HCT116 (cell line): ENCODE measurements at regions not wholly inside any gene's neighbourhood (a gene's known extent, or its start where the extent isn't known, plus 50 kb on each side); places are given as distances from the start of the nearest gene placed in this dataset.

ENCODE experiments used
- ATAC-seq: fragments of 200-7000 bp; cut with Tn5 transposase; 2 replicates; pipeline ENCODE4 v1.9.1; 2020; ENCODE audit warnings: mild to moderate bottlenecking, moderate library complexity
- BruUV-seq: library from RNA; stranded (reverse); fragments of 400-500 nt; replicated peaks from 2 replicates; lab custom pipeline; 2021; lab: Mats Ljungman, UMichigan
- CTCF ChIA-PET: fragments of 300-600 bp; sonication (Branson Sonifier 250); formaldehyde crosslinking; loops from one replicate; lab custom pipeline; 2021; ENCODE audit warnings: antibody characterized with exemption; lab: Charles Lee
- POLR2A ChIA-PET: fragments of 300-600, 350-600 bp; sonication (Branson Sonifier 250); formaldehyde crosslinking; loops from one replicate; lab custom pipeline; 2021; ENCODE audit warnings: antibody characterized with exemption; lab: Charles Lee
- RAD21 ChIA-PET, 2 experiments: fragments of 300-600 bp; sonication (Branson Sonifier 250); formaldehyde crosslinking; loops; one replicate each; lab custom pipeline; 2023; ENCODE audit warnings: low total read pairs in 2 of 2; ENCODE audit not compliant: uncharacterized antibody in 2 of 2, unreplicated experiment in 2 of 2, low non-redundant PET in 1 of 2; lab: Charles Lee
- DNase-seq: peaks from one replicate; pipeline ENCODE4 v3.0.0-alpha.2; 2010; ENCODE audit warnings: low read depth, low spot score
- H2AFZ ChIP-seq: fragments of 200-600 bp; shearing (Covaris generic), sonication (generic); 2 replicates; pipeline ENCODE4 v1.6.1; 2017; ENCODE audit warnings: low read depth, mixed run types, mixed read lengths, antibody characterized with exemption, low read length; ENCODE audit not compliant: poor library complexity, severe bottlenecking
- H3K27ac ChIP-seq: 2 replicates; pipeline ENCODE4 v1.5.1; 2012; ENCODE audit warnings: low read depth, low read length
- H3K27me3 ChIP-seq: fragments of 200-600 bp; sonication (generic); 2 replicates; pipeline ENCODE4 v1.6.1; 2016; ENCODE audit warnings: mixed run types, low read length, mixed read lengths; ENCODE audit not compliant: insufficient read depth
- H3K36me3 ChIP-seq, 2 experiments: fragments of 200-500 bp in 1 of 2; fragments of 200-600 bp in 1 of 2; sonication (Bioruptor generic) in 1 of 2; sonication (generic) in 1 of 2; 2 replicates each; pipeline versions ENCODE4 v1.5.1 to v1.6.1; 2014 to 2016; ENCODE audit warnings: low read length in 2 of 2, inconsistent platforms in 1 of 2, mixed read lengths in 1 of 2, mixed run types in 1 of 2; ENCODE audit not compliant: insufficient read depth in 2 of 2, control insufficient read depth in 1 of 2
- H3K4me1 ChIP-seq, 2 experiments: fragments of 200-600 bp in 1 of 2; sonication (generic) in 1 of 2; 2 replicates each; pipeline versions ENCODE4 v1.5.1 to v1.6.1; 2012 to 2017; ENCODE audit warnings: low read length in 2 of 2, inconsistent platforms in 1 of 2, mild to moderate bottlenecking in 1 of 2, mixed read lengths in 1 of 2, mixed run types in 1 of 2, moderate library complexity in 1 of 2; ENCODE audit not compliant: insufficient read depth in 2 of 2, control insufficient read depth in 1 of 2
- H3K4me2 ChIP-seq: fragments of 200-600 bp; sonication (generic); 2 replicates; pipeline ENCODE4 v1.6.1; 2017; ENCODE audit warnings: mixed run types, low read length, mixed read lengths
- H3K4me3 ChIP-seq, 2 experiments: fragments of 200-600 bp in 1 of 2; sonication (generic) in 1 of 2; replicated peaks in 1 of 2; 2 replicates each; pipeline ENCODE4 v1.5.1; 2011 to 2016; ENCODE audit warnings: low read length in 2 of 2, control low read depth in 1 of 2, low read depth in 1 of 2, mild to moderate bottlenecking in 1 of 2, mixed read lengths in 1 of 2, mixed run types in 1 of 2
- H3K79me2 ChIP-seq: fragments of 200-600 bp; sonication (generic); 2 replicates; pipeline ENCODE4 v1.6.1; 2017; ENCODE audit warnings: mild to moderate bottlenecking, mixed run types, low read length, moderate library complexity, mixed read lengths; ENCODE audit not compliant: insufficient read depth
- H3K9ac ChIP-seq: fragments of 200-600 bp; sonication (generic); 2 replicates; pipeline ENCODE4 v1.6.1; 2016; ENCODE audit warnings: low read length, mixed read lengths
- H3K9me2 ChIP-seq: fragments of 200-600 bp; sonication (generic), shearing (Covaris generic); 2 replicates; pipeline ENCODE4 v1.6.1; 2017; ENCODE audit warnings: mixed run types, mild to moderate bottlenecking, moderate library complexity; ENCODE audit not compliant: insufficient read depth
- H3K9me3 ChIP-seq, 2 experiments: fragments of 200-500 bp in 1 of 2; fragments of 200-600 bp in 1 of 2; sonication (Bioruptor generic) in 1 of 2; sonication (generic) in 1 of 2; 2 replicates each; pipeline ENCODE4 v1.6.1; 2014 to 2017; ENCODE audit warnings: low read length in 2 of 2, mixed read lengths in 2 of 2, inconsistent platforms in 1 of 2, low read depth in 1 of 2, mild to moderate bottlenecking in 1 of 2, mixed run types in 1 of 2, moderate library complexity in 1 of 2; ENCODE audit not compliant: control insufficient read depth in 1 of 2, insufficient read depth in 1 of 2
- H4K20me1 ChIP-seq: fragments of 200-600 bp; sonication (generic), shearing (Covaris generic); 2 replicates; pipeline ENCODE4 v1.6.1; 2017; ENCODE audit warnings: mixed run types, mild to moderate bottlenecking, moderate library complexity; ENCODE audit not compliant: insufficient read depth
- ATF3 ChIP-seq: IDR thresholded peaks from 2 replicates; pipeline ENCODE4 v1.6.1; 2012
- CTCF ChIP-seq, 3 experiments: fragments of 200-600 bp in 1 of 3; sonication (generic) in 1 of 3; IDR thresholded peaks in 2 of 3; conservative IDR thresholded peaks in 1 of 3; 2 replicates each; pipeline ENCODE4 v1.5.1; 2012 to 2017; ENCODE audit warnings: low read depth in 2 of 3, low read length in 2 of 3, antibody characterized with exemption in 1 of 3, borderline replicate concordance in 1 of 3, control low read depth in 1 of 3, mild to moderate bottlenecking in 1 of 3, mixed read lengths in 1 of 3, mixed run types in 1 of 3, moderate library complexity in 1 of 3; ENCODE audit not compliant: insufficient read depth in 1 of 3
- SIN3A ChIP-seq: IDR thresholded peaks from 2 replicates; pipeline ENCODE4 v1.6.1; 2012; ENCODE audit warnings: low read depth
- SP1 ChIP-seq: IDR thresholded peaks from 2 replicates; pipeline ENCODE4 v1.6.1; 2012; ENCODE audit warnings: low read depth
- ZBTB33 ChIP-seq: IDR thresholded peaks from 2 replicates; pipeline ENCODE4 v1.6.1; 2011; ENCODE audit warnings: mild to moderate bottlenecking, low read length, moderate library complexity; ENCODE audit not compliant: insufficient replicate concordance; ENCODE audit errors: extremely low read depth
- ZNF274 ChIP-seq: fragments of 200-500 bp; sonication (Bioruptor generic); IDR thresholded peaks from 2 replicates; pipeline ENCODE4 v1.6.1; 2014; ENCODE audit warnings: mild to moderate bottlenecking, low read depth, low read length, inconsistent platforms
- intact Hi-C: fragments of 100-400 bp; cut with micrococcal nuclease; formaldehyde crosslinking; loops from 2 replicates; pipeline ENCODE4 v1.10.0; 2022

- CTCF ChIA-PET, result no interaction called here
- Histone ChIP-seq H3K27ac (no peak overlapping the region), H3K27me3 (peaks cover 27% of the 10 kb centered on the region; the same call in 1 of the 2 replicates), H3K9me3 (no peaks in the 10 kb centered on the region), H3K4me3 (no peak overlapping the region), H3K9ac (no peak overlapping the region), H2AFZ (no peak overlapping the region), H3K9me2 (no peaks in the 10 kb centered on the region), H4K20me1 (no peaks in the 10 kb centered on the region), H3K4me1 (no peaks in the 10 kb centered on the region), H3K36me3 (no peaks in the 10 kb centered on the region), H3K4me2 (no peak overlapping the region), H3K79me2 (no peaks in the 10 kb centered on the region)
- DNase-seq (no peak), ATAC-seq (no peak)
- BruUV-seq, result no TSS peak
- TF ChIP-seq ATF3 (no peak), ZBTB33 (no peak), CTCF (IDR thresholded peaks at IDR 0.05 in 2 of 3, conservative IDR thresholded peaks at IDR 0.05 in 1 of 3; ENCODE audit: borderline replicate concordance in 1 of 3, insufficient read depth in 1 of 3, low read depth in 2 of 3, low read length in 2 of 3) (no peak), SIN3A (no peak), ZNF274 (no peak), SP1 (no peak)
- RAD21 ChIA-PET, result no interaction called here
- POLR2A ChIA-PET, result no interaction called here
- intact Hi-C loops, result no loop called here
These were observed 271.5 kb upstream of the TTC14 start for GRCh38 chr3:180330440-180330839.
